ENCODE measurements at regions not wholly inside any gene's neighbourhood (a gene's known extent, or its start where the extent isn't known, plus 50 kb on each side); places are given as distances from the start of the nearest gene placed in this dataset.
"Not testable (repeated sequence)": the region's sequence is repeated elsewhere in the genome, so short reads cannot be mapped to it uniquely, and the experiment has no call there.

DNA sequence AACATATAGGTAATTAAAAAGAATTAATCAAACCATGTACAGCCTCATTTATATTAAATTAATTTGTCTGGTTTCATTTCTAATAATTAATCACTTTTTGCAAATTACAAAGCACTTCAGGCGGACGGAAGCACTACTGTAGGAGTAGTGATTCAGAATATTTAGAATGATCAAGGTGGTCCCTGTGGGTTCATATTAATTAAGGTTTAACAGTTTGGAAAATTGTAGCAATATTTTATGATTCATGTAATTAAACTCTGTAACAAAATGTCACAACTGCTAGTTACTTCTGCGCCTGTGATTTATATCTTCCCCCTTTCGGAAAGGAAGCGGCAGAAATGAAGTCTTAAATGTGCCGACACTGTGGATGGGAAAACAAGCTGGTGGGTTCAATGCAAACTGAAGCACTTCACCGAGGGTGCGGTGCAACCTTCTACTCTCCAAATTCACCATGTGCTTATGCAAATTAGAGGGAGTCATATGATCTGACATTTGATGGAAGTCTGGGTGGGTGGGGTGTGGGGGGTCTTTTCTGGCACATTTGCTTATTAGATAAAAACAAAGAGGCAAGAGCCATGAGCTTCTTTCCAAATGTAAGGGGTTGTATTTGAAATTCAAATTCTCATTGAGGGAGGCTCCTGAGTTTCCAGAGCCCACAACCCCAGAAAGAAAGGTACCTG, 679.4 kb downstream of the TOX3 start:
- DNase-seq (ENCODE audit: low read depth), result no peak

DNA sequence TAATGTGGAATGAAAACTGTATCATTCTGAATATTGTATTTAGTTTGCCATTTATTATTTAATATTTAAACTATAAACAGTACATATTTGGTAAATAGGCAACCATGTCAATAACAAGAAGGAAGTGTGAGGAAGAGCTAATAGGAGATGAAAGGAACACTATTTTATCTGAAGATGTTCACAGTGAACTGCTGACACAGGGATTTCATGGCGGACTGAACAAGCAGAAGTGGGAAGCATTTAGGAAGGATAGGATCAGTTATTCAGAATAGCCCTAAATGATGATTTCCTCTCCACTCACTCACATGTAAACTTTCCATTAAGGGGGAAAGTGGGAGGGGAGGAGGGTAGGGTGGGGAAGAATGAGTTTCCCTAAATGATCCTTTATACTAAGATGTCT, 682.4 kb downstream of the TOX3 start:
- no peak for DNase-seq (ENCODE audit: low read depth)

DNA sequence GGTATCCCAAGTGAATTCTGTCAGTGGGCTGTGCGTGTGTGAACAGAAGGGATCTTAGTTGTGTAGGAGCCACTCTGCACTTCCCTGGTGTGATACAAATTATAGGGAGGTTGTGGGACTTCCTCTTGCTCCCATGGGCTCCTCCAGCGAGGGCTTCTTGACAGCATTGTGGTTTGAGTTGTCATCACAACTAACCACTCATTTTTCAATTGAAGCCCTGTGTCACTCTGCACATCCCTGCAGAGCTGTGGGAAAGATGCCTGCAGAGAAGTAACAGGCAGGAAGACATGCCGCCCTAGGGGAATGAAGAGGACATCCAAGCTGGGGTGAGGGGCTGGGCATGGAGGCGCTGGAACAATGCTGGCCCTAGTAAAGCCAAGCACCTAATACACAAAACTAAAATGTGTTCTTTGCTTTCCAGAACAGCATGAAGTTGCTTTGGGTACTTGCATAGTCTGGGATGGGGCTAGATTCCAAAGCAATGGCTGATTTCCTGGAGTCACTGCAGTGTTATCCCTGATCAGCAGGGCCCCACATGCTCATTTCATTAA, 692.5 kb downstream of the TOX3 start:
- peak; percentile 40 for DNase-seq (ENCODE audit: low read depth)

DNA sequence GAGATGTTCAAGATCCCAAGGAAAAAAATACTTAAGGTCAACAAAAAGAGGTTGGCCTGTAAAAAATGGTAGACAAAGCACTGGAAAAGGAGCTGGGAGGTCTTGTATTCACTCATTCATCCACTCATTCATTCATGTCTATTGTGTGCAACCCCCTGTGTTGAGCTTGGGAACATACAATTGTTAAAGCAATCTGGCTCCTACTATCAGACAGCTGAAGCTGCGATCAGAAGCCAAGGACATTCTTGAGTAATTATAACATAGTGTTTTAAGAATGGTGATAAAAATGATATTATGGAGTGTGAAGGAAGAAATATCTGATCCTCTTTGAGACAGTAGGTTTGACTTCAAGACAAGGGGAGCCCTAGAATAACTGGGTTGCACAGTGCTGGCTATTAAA, 693.4 kb downstream of the TOX3 start:
- no peak for DNase-seq (ENCODE audit: low read depth)

DNA sequence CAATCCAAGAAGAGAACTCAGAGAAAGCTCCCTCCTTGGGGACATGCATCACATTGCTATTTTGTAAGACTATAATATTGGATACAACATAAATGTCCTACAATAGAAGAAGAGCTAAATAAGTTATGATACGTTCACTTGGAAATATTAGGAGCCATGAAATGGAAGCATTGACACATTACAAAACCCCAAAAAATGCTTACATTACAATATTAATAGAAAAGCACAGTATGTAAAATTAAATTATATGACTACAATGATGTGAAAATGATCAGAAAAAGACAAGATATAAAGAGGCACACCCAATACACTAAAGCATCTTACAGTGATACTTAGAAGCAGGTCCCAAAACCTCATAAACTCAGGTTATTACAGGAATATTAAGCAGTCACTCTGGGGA, 694.1 kb downstream of the TOX3 start:
- DNase-seq (ENCODE audit: low read depth), result no peak

DNA sequence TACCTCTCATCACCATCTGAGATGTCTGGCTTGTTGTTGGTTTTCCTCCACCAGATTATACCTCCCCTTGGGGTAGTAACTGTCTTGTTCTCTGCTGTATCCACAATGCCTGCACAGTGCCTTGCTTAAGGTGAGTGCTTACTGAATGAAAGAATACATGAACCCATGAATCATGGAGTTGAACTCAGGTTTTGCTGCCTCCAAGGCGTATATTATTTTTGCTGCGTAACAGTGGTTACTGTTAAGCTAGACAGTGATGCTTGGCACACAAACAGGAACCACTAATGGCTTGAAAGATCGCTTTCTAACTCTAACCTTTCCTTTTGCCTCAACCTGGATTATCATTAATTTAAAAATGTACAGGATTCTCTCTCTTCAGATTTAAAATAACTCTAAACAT, 695.8 kb downstream of the TOX3 start:
- no peak for DNase-seq (ENCODE audit: low read depth)

DNA sequence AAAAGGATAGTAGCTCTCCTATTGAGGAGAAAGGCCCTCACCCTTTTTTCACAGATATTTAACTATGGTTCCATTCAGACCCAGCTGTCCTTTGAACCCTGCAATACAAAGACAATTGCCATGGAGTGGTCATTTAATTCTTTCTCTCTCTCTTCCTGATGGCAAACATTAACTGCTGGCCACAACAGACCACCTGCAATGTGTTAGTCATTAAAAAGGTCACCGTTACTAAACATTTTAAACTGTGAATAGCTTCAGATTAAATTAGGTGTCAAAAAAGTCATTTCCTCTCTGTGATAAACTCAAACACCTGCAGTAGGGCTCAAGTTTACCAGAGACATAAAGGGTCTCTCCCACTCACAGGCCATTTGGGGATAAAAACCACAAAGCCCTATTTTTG, 697.2 kb downstream of the TOX3 start:
- no peak for DNase-seq (ENCODE audit: low read depth)

DNA sequence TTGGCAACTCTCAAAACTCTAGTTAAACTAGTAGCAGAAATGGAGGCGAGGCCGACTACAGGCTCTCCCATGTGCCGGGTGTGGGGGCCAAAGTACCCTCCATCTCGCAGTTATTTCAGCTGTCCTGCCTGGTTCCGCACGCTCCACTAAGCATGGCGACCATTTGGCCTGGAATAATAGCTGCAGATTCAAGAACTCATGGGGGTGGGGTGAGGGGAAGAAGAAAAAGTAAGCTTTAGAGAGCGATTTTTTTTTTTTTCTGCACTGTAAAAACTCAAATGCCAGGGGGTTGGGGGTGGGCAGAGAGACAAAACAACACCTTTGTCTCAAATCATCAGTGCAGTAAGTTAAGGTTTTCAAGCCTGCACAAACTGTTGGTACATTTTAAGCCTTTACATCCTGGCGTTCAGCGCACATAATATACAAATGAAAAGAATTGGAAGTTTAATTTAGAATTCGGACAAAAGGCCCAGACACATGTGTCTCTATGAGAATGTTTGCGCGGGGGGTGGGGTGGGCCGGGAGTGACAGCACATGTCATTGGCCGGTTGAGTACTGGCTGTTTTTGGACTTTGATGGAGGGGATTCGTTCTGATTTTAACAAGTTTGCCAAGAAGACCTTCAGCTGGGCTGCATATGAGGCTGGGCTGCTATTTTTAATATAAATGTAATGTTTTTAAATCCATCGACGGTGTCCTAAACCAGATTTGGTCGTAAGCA, 694.7 kb upstream of the SALL1 start:
- no peak for DNase-seq (ENCODE audit: low read depth)

DNA sequence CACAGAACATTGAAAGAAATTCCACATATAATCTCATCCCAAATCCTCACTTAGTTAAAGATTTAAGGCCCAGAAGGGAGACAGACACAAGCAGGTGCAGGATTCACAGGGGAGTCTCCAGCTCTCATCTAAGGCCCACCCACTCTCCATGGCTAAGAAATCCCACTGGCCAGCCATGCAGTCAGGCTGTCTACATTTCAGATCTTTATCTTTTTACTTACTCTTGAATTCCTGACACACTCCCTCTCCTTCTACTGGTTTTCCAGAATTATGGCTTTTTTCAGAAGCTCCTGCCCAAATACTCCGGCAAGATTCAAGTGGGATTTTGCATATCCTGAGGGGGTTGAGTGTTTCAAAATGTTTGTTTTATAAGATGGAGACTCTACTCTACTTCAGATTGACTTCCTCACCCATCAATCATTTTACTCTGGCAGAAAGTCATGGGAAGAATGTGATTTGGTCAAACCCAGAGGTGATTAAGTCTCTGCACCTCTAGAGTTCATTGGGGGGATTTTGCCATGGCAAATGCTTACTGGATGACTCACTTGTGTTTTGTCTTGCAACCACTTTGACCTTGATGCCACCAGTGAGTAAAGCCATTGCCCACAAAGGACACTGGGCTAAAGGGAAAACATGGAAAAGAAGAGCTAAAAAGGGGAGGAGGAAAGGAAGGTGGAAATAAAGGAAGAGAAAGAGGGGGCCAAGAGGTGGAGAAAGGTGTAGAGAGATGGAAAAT, 688.8 kb upstream of the SALL1 start:
- peak; percentile 88 for DNase-seq (ENCODE audit: low read depth)

DNA sequence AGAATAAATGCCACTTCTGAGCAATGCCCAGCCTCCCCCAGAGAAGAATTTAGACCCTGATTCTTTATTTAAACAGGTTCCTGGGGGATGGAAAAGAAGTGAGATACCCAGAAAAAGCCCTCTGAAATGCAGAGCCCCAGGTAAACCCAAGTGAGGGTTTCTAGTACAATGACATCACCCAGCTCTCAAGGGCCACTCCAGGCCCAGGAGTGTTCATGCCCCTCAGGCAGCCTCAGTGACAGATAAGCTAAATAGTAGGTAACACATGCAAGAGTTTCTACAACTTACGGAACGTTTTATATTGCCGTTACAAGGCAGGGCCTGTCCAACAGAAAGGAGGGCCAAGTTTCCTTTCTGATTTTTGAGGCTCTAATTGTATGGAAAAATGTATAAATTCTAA, 683.7 kb upstream of the SALL1 start:
- DNase-seq (ENCODE audit: low read depth), result no peak

DNA sequence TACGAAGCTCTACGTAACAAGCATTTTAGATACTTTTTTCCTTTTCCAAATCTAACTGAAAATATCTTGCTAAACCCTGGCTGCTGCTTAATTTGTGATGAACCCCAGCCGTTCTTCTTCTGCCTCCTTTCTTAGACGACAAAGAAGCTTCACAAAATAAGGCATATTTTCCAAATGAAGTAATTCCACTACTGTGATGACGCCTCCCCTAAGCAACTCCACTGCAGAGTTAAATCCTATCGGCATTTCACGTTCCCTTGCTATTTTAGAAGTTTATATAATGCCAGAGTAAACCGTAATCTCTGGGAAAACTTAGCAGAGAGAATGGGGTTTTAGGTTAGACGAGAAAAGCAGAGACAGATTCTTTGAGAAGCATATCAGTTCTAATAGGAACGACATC, 683.1 kb upstream of the SALL1 start:
- DNase-seq (ENCODE audit: low read depth), result no peak

DNA sequence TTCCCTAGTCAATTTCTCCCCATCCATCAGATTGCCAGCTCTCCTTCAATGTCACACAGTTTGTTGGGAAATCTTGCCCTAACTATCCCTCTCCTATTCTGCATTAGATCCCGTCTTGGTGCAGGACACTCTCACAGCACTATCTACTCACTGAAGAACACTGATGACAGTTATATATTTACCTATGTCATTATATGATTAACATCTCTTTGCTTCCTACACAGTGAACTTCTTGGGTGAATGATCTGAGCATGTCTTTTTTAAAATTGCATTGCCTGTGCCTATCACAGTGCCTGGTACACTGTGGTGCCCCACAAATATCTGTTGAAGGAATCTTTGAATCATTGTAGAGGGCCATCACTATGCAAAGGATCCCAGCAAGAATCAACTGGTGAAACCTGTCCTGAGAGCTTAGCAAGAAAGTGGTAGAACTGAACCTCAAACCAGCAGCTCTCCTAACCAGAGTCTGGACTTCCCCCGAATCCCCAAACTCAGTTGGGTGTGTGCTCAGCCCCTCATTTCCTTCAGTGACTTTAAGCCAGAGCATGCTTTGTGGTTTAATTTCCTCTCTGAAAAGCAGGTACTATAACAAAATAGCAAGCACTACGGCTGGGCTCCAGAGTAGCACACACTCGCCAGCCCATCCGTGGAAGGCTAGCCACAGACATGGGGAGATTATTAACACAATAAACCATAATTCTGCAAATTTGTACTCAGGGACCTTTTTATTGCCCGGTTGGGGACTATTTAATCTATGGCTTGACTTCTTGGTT, 680.7 kb upstream of the SALL1 start:
- DNase-seq (ENCODE audit: low read depth), result no peak

DNA sequence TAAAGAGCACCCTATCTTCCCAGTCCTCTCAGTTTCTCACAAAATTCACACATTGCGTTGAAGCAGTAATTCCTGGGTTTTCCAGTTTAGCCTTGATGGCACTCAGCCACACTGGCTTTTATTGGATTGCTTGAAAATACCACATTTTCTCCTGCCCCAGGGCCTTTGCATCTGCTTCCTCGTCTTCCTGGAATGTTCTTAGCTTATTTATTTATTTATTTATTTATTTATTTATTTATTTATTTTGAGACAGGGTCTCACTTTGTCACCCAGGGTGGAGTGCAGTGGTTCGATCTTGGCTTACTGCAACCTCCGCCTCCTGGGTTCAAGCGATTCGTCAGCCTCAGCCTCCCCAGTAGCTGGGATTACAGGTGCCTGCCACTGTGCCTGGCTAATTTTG, 680.0 kb upstream of the SALL1 start:
- not testable (repeated sequence) for DNase-seq (ENCODE audit: low read depth)

DNA sequence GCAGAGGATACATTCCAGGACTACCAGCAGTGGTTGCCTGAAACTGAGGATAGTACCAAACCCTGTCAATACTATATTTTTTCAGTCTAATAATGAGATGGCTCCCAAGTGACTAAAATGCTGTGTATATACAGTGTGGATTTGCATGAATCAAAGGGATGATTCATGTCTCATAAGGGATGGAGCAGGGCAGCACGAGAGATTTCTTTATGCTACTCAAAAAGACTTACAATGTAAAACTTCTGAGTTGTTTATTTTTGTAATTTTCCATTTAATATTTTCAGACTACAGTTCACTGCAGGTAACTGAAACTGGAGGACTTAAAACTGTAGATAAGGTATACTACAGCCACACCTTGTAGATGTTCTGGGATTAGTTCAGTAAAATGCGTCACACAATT, 674.7 kb upstream of the SALL1 start:
- no peak for DNase-seq (ENCODE audit: low read depth)

DNA sequence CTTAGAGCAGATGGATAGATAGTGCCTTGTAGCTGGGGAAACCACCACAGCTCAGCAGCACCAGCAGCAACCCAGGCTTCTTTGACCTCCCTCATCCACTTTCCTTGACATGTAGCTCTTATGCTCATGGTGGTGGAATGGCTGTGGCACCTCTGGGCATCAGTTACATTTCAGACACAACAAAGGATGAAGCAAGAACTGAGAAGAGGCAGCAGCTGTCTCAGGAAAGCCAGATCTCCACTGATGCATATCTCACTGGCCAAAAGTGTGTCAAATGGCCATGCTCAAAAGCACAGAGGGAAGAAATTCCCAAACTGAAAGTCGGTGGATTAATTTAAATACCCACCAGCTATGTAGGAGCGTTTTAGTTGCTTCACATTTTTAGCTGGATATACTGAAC, 671.4 kb upstream of the SALL1 start:
- no peak for DNase-seq (ENCODE audit: low read depth)

DNA sequence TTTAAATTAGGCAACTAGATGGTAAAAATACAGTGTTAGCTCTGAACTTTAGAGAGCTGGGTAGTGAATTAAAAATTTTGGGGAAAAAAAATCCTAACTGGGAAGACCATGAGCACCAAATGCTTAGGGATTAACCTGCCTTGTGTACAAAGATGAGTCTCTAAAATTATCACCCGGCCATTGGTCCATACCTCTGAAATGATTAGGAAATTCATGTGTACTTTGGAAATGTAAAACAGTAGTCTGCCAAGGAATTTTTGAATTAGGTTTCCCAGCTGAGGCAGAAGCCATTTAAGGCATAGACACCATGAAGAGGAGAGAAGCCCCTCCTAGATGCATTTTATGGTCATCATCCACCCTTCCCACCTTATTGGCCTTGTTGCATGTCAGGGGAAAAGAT, 670.5 kb upstream of the SALL1 start:
- DNase-seq (ENCODE audit: low read depth), result no peak

DNA sequence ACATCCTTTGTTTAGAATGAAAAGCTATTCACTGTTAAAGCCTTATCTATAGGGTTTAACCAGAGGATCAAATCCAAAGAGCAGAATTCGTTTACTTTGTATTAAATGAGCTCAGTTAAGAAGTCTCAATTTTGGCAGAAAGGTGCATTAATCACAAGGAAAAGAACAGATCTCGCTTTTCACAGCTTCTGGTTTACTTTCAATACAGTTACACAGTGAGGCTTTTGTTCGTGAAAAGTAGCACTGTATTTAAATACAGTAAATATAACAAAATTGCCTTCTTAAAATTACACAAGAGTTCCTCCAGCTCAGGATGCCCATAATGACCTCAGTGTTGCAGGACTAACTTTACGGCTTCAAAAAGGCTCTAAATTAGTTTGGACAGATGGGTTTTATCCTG, 669.1 kb upstream of the SALL1 start:
- no peak for DNase-seq (ENCODE audit: low read depth)

DNA sequence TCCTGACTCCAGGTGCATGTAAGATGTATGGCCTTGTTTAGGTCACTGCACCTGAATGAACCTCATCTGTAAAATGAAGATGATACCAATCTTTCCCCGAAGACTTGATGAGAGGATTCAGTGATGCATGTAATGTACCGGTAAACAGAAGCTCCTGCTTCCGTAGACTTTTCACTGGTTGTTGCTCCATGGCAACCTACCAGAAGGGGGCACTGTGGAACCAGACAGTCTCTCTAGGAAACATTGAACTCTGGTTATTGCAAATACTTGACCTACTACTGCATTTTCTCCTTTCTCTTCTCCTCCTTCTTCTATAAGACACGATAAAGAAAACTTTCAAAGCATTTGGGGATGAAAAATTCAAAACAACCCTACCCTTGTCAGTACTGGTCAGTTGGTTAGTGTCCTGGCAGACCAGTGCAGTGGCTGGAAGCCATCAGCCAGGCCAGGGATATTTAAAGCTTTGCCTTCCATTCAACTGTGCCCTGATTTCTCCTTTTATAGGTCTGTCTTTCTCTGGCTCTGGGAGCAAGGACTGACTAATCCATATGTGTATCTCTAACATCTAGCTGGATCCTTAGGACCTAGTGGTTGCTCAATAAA, 667.4 kb upstream of the SALL1 start:
- DNase-seq (ENCODE audit: low read depth), result peak; percentile 33

DNA sequence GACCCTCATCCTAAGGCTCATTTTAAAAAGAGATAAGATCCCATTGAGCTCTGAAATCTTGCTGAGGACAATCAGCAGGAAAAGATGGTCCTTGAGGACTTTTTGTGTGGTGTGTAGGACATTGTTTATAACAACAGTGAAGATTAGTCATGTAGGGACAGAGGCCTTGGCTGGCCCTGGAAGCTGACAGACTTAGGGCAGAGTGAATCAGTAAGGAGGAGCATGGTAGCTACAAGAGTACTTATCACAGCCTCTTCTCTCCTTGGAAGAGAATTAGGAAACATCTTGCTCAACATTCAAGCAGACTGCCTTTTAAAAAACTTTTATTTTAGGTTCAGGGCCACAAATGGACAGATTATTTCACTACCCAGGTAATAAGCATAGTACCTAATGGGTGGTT, 665.9 kb upstream of the SALL1 start:
- no peak for DNase-seq (ENCODE audit: low read depth)

DNA sequence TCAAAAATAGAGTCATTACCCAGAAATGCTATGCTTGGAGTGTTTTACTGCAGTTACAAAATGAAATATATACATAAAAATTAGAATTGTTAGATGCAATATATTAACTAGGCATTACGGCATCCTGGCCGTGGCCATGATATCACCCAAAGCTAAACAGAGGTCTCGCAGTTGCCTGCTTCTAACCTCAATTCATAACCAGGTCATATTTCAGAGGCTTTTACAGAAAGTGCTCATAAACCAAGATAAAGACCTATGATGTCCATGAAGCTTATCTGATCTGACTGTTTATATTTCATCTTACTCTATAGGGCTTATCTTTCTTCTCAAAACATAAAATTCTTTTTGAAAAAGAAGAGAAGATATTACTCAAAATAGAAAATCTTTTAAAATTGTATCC, 664.5 kb upstream of the SALL1 start:
- no peak for DNase-seq (ENCODE audit: low read depth)

DNA sequence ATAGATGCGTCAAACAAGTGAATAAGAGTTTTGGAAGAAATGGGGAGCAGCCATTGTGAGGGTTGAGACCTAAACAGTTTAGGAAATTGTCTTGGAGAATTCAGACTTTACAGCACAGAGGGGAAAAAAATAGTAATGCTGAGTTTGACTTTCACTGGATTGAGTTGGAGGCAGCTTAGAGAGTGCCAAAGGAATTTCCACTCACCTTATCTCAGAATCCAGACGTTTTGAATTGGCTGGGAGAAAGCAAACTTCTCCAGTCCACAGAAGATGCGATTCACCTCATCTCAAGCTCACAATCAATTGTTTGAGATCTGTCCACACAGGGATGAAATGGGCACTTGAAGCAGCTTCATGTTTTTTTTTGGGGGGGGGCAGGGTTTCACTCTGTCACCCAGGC, 663.5 kb upstream of the SALL1 start:
- no peak for DNase-seq (ENCODE audit: low read depth)

Measured in HT1080 (cell line).